ENCODE measurements at regions not wholly inside any gene's neighbourhood (a gene's known extent, or its start where the extent isn't known, plus 50 kb on each side); places are given as distances from the start of the nearest gene placed in this dataset.

- H3K4me2 ChIP-seq (ENCODE audit: insufficient read depth, low read length) = no peak overlapping the region
- no peak overlapping the region for H3K9ac ChIP-seq (ENCODE audit: low read depth, low read length)
- DNase-seq (no peak), ATAC-seq (ENCODE audit: insufficient read depth, low read depth) (no peak)
- no peak overlapping the region for H3K4me3 ChIP-seq (ENCODE audit: low read depth in 1 of 2, low read length in 2 of 2)
- peaks cover 22% of the 10 kb centered on the region for H3K4me1 ChIP-seq (ENCODE audit: insufficient read depth, low read length)
- H3K27ac ChIP-seq (ENCODE audit: low read length) = no peak overlapping the region
- H4K20me1 ChIP-seq (ENCODE audit: insufficient read depth, low read length) = no peaks in the 10 kb centered on the region
- H3K36me3 ChIP-seq (ENCODE audit: insufficient read depth, low read length) = no peaks in the 10 kb centered on the region
- TF ChIP-seq CTCF (IDR thresholded peaks at IDR 0.05; ENCODE audit: borderline replicate concordance, extremely low read depth, low read length, poor library complexity, severe bottlenecking) (no peak), EZH2 (IDR thresholded peaks at IDR 0.05; ENCODE audit: borderline replicate concordance, low read depth, low read length, severe bottlenecking) (no peak)
- no peaks in the 10 kb centered on the region for H3K9me3 ChIP-seq (ENCODE audit: insufficient read depth, low read length, severe bottlenecking)
- H2AFZ ChIP-seq (ENCODE audit: low read depth, low read length) = no peak overlapping the region
- no peaks in the 10 kb centered on the region for H3K27me3 ChIP-seq (ENCODE audit: insufficient read depth, low read length, poor library complexity)
- no peaks in the 10 kb centered on the region for H3K79me2 ChIP-seq (ENCODE audit: insufficient read depth, low read length)
These were observed 350.9 kb upstream of the NBEA start for GRCh38 chr13:34591129-34591528.

GRCh38 chr13:34591900-34592529 is 350.1 kb upstream of the NBEA start:
- Histone ChIP-seq H3K79me2 (ENCODE audit: insufficient read depth, low read length) (no peaks in the 10 kb centered on the region), H3K4me2 (ENCODE audit: insufficient read depth, low read length) (no peak overlapping the region), H3K4me3 (ENCODE audit: low read depth in 1 of 2, low read length in 2 of 2) (no peak overlapping the region), H3K9ac (ENCODE audit: low read depth, low read length) (no peak overlapping the region), H3K27me3 (ENCODE audit: insufficient read depth, low read length, poor library complexity) (no peaks in the 10 kb centered on the region), H3K36me3 (ENCODE audit: insufficient read depth, low read length) (no peaks in the 10 kb centered on the region), H4K20me1 (ENCODE audit: insufficient read depth, low read length) (no peaks in the 10 kb centered on the region), H2AFZ (ENCODE audit: low read depth, low read length) (no peak overlapping the region), H3K9me3 (ENCODE audit: insufficient read depth, low read length, severe bottlenecking) (no peaks in the 10 kb centered on the region), H3K27ac (ENCODE audit: low read length) (no peak overlapping the region), H3K4me1 (ENCODE audit: insufficient read depth, low read length) (peaks cover 18% of the 10 kb centered on the region)
- no peak for TF ChIP-seq EZH2 (IDR thresholded peaks at IDR 0.05; ENCODE audit: borderline replicate concordance, low read depth, low read length, severe bottlenecking)
- TF ChIP-seq CTCF (IDR thresholded peaks at IDR 0.05; ENCODE audit: borderline replicate concordance, extremely low read depth, low read length, poor library complexity, severe bottlenecking) = no peak
- DNase-seq (no peak), ATAC-seq (ENCODE audit: insufficient read depth, low read depth) (no peak)

GRCh38 chr13:34593658-34594057 is 348.4 kb upstream of the NBEA start:
- H3K27me3 ChIP-seq (ENCODE audit: insufficient read depth, low read length, poor library complexity) = no peaks in the 10 kb centered on the region
- no peak overlapping the region for H2AFZ ChIP-seq (ENCODE audit: low read depth, low read length)
- no peak overlapping the region for H3K27ac ChIP-seq (ENCODE audit: low read length)
- H3K9me3 ChIP-seq (ENCODE audit: insufficient read depth, low read length, severe bottlenecking) = no peaks in the 10 kb centered on the region
- H3K9ac ChIP-seq (ENCODE audit: low read depth, low read length) = no peak overlapping the region
- H3K4me1 ChIP-seq (ENCODE audit: insufficient read depth, low read length) = peaks cover 2% of the 10 kb centered on the region
- no peaks in the 10 kb centered on the region for H4K20me1 ChIP-seq (ENCODE audit: insufficient read depth, low read length)
- H3K79me2 ChIP-seq (ENCODE audit: insufficient read depth, low read length) = no peaks in the 10 kb centered on the region
- DNase-seq = no peak
- H3K4me3 ChIP-seq (ENCODE audit: low read depth in 1 of 2, low read length in 2 of 2) = no peak overlapping the region
- no peak for ATAC-seq (ENCODE audit: insufficient read depth, low read depth)
- no peaks in the 10 kb centered on the region for H3K36me3 ChIP-seq (ENCODE audit: insufficient read depth, low read length)
- no peak overlapping the region for H3K4me2 ChIP-seq (ENCODE audit: insufficient read depth, low read length)
- TF ChIP-seq CTCF (IDR thresholded peaks at IDR 0.05; ENCODE audit: borderline replicate concordance, extremely low read depth, low read length, poor library complexity, severe bottlenecking) (no peak), EZH2 (IDR thresholded peaks at IDR 0.05; ENCODE audit: borderline replicate concordance, low read depth, low read length, severe bottlenecking) (no peak)

Measured in DND-41 (cell line).